CD4-positive, alpha-beta T cell treated with Interferon gamma for 1 hour (primary cell): ENCODE measurements at regions not wholly inside any gene's neighbourhood (a gene's known extent, or its start where the extent isn't known, plus 50 kb on each side); places are given as distances from the start of the nearest gene placed in this dataset.

ENCODE experiments used
- DNase-seq: peaks from one replicate; pipeline ENCODE4 v3.0.0-alpha.2; 2020

GRCh38 chr3:59698091-59698490 lies 648.3 kb upstream of the CFAP20DC start:
- no peak for DNase-seq

DNA sequence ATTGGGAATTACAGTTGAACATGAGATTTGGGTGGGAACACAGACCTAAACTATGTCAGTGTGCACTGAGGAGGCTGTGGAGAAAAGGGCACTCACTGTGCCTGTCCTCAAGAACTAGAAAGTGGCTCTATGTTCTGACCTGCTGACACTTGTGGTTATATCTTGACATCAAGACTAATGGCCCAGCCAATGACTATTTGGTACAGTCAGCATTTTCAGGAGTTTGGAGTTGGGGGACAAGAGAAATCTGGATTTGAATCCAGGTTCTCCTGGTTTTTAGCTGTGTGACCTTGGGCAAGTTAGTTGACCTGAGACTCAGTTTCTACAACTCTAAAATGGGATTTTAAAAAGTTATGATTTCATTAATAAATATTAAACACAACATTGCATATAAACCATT lies 647.0 kb upstream of the CFAP20DC start:
- no peak for DNase-seq

DNA sequence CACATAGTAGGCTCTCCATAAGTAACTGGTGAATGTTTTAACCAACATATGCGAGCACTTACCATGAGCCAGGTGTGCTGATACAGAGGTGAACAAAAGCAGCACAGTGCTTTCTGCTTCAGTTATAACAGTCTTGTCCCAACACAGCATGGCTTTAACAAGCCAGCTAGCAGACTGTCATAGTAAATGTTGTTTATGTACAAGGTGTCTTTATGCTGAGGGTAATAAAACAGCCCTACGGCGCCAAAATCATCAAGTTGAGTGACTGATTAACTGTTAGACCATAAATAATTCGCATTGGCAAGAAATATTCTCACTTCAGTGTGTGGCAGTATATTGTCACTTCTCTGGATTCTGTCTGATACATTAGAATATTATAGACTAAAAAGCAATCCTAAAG lies 646.0 kb upstream of the CFAP20DC start:
- DNase-seq, result no peak

DNA sequence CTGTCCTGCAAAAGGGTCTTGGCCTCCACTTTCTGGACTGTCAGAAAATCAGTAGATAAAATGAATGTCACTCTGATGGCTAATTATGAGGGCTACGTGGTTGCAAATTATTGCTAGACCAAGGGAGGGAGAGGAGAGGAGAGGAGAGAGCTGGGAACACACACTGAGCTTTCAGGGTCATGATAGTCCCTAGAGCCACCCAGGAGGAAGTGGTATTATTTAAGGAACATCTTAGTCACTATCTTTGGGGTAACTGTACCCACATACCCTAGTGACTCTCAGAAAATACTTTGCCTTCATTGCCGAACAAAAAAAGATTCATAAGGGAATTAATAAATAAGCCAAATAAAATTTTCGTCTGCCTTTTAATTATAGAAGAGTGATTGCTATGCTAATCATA lies 642.3 kb upstream of the CFAP20DC start:
- DNase-seq, result no peak

- DNase-seq, result no peak
These were observed 641.1 kb upstream of the CFAP20DC start for GRCh38 chr3:59690886-59691285.

- DNase-seq, result no peak
These were observed 638.8 kb upstream of the CFAP20DC start for GRCh38 chr3:59688636-59689035.

GRCh38 chr3:59685432-59685831 lies 635.6 kb upstream of the CFAP20DC start:
- DNase-seq, result no peak

GRCh38 chr3:59684766-59685165 lies 634.9 kb upstream of the CFAP20DC start:
- no peak for DNase-seq

DNA sequence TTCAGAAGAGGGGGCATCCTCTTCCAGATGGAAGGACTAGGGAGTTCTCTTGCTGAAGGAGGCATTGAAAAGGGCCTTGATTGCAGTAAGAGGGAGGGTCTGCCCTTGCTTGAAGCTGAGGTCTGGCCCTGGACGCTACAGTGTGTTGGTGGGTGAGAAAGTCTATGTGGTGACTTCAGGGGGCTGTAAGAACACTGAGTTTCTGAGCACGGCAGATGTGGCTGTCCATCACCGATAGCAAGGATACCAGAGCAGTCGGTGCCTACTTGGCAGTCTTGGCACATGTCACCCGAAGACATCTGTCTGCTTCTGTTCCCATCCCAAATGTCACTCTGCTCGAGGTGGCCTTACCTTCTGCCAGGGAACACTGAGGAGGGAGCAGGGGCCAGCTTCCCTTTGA lies 631.1 kb upstream of the CFAP20DC start:
- no peak for DNase-seq

- no peak for DNase-seq
These were observed 628.2 kb upstream of the CFAP20DC start for GRCh38 chr3:59677747-59678702.

DNA sequence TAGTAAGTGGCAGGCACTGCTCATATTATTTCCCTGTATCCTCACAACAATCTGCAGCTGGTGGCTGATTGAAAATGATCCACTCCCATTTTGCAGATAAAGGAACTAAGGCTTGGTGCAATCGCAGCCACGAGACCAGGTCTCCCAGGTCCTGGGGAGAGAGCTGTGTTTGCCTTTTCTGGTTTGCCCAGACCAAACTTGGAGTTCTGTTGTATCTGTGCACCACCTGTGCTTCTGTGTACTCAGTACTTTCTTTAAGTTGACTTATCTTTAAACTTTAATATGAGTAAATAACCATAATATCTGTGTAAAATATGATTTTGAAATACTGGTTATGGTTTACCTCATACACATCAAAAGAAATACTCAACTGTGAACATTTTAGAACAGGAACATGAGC lies 625.7 kb upstream of the CFAP20DC start:
- no peak for DNase-seq

GRCh38 chr3:59663076-59663850 lies 613.4 kb upstream of the CFAP20DC start:
- DNase-seq, result no peak

DNA sequence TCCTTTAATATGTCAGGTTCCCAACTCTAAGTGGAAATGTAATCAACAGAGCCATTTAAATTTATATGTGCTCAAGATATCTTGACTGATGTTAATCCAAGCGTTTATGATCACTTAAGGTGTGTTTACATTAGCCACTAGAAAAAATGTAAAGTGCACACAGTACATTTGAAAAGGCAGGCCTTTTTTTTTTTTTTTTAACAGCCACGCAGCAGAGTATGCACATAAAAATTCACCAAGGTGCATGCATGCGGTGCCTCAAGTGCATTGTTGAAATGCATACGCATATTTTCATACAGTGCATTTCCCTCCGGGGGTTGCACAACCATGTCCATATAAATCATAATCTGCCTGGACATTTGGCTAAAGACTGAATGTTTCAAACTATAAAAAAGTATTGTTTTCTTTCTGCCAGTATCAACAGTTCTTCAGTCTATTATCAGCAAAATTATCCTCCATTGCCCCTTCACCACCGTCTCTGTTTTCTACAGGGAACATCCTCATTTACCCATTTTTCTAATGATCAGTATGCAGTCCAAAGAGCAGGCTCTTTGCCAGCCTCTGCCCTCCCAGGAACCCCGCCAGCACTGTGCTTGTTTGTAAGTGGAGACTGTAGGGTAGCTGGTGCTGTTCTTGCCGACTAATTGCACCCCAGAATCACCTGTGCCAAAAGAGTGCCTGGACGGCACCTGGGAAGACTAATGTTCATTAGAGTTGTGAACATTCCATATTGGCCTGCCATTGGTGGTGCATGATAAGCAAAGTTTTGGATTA lies 611.2 kb upstream of the CFAP20DC start:
- no peak for DNase-seq

GRCh38 chr3:59660376-59660775 lies 610.6 kb upstream of the CFAP20DC start:
- no peak for DNase-seq

DNA sequence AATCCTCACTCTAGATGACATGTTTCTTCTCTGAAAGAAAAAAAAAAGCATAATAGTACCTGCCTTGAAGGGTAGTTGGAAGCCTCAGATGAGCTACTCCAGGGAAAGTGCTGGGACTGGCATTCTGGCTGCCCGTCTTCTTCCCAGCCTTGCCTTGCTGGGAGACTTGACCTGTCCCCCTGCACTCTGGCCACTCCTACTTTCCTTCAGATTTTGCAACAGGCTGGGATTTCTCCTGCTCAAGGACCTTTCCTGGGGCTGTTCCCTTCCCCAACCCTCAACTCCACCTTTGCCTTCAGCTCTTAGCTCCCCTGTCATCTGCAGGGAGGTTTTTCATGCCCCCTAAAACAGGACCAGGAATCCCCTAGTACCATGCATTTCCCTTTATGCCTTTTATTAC lies 609.9 kb upstream of the CFAP20DC start:
- no peak for DNase-seq

DNA sequence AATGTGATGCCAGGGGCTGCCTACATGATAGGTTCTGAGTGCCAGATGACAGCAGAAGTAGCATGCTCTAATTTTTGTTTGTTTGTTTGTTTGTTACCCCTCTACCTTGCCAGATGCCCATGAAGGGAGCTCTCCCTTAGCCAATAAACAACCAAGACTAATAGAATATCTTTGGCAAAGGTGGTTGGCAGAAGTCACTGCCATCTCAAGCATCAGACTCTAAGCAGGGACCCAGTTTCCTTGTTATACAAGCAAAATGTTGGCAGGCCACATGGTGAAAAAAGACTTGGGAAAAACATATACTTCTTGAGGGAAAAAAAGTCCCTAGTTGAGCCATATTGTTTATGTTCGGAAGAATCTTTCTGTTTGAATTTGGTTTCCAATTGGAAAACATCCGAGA lies 609.0 kb upstream of the CFAP20DC start:
- DNase-seq, result no peak

- no peak for DNase-seq
These were observed 608.4 kb upstream of the CFAP20DC start for GRCh38 chr3:59658274-59658673.

DNA sequence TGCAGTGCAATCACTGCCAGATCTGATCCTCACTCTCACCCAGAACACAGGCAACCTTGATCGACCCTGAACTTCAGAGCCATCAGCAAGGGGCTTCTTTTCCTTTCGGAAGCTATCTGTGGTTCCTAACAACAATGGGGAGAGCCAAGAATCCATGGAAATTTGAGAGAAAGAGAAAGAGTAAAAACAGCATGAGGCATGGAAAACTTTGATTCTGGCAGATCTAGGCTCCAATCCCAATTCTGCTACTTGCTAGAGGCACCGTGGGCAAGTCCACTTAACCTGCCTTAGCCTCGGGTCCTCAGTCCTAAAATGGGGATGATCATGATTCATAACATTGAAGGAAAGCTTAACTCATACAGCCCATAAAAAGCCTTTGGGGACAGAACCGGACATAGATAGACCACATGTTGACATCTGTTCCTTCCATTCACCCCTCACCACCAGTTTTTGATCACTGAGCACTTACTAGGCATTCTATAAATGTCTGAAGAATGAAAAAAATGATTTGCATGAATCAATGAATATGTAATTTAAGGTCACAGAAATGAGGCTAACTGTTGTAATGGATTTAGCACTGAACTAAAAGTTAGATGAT lies 605.7 kb upstream of the CFAP20DC start:
- DNase-seq, result no peak

- DNase-seq, result no peak
These were observed 604.9 kb upstream of the CFAP20DC start for GRCh38 chr3:59654480-59655417.

GRCh38 chr3:59654123-59654479 lies 604.3 kb upstream of the CFAP20DC start:
- DNase-seq, result no peak

DNA sequence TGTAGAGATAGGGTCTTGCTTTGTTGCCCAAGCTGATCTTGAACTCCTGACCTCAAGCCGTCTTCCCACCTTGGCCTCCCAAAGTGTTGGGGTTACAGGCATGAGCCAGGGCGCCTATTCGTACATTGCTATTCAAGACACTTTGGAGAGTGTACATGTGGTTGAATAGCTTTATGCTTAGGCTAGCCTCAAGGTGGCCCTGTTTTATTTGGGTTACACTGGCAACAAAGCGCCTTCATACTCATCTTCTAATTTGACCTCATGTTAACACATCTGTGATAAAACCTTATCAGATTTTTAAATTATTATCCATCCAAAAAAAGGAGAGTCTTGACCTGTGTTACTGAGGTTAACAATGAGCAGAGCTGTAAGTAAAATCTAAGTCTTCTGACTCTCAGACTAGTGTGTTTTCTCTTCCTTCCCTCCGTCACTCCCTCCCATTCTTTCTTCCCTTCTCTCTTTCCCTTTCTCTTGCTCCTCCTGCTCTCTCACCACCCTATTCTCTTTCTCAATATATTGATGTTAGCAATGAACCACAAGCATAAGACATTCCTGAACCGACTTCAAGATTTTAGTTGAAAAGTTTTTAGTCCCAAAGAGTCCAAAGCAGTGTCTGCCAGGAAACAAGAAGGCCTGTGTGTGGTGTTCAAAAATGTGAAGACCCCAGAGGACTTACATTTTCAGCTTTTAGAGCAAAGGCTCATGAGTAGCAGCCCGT lies 603.7 kb upstream of the CFAP20DC start:
- DNase-seq, result no peak
